Endothelial cell of umbilical vein (primary cell): ENCODE measurements at regions not wholly inside any gene's neighbourhood (a gene's known extent, or its start where the extent isn't known, plus 50 kb on each side); places are given as distances from the start of the nearest gene placed in this dataset.
"Not testable (repeated sequence)": the region's sequence is repeated elsewhere in the genome, so short reads cannot be mapped to it uniquely, and the experiment has no call there.

Experiments
- EZH2 ChIP-seq: IDR thresholded peaks from 2 replicates; pipeline ENCODE4 v1.6.1; 2012; ENCODE audit warnings: borderline replicate concordance, low read depth, mild to moderate bottlenecking, moderate library complexity, low read length, inconsistent platforms; ENCODE audit not compliant: severe bottlenecking
- GATA2 ChIP-seq: IDR thresholded peaks from 2 replicates; pipeline ENCODE4 v1.7.0; 2011; ENCODE audit warnings: low read depth, mild to moderate bottlenecking, moderate library complexity, mixed read lengths, low read length; ENCODE audit not compliant: insufficient read length, insufficient read depth
- JUN ChIP-seq: IDR thresholded peaks from 2 replicates; pipeline ENCODE4 v1.6.1; 2011; ENCODE audit warnings: borderline replicate concordance, low read depth; ENCODE audit not compliant: insufficient read length, insufficient read depth
- MAX ChIP-seq: IDR thresholded peaks from 2 replicates; pipeline ENCODE4 v1.6.1; 2011; ENCODE audit not compliant: insufficient read depth, insufficient read length
- MYC ChIP-seq: IDR thresholded peaks from one replicate; pipeline ENCODE4 v1.6.1; 2011; ENCODE audit warnings: mild to moderate bottlenecking, low read depth, low read length
- POLR2A ChIP-seq: IDR thresholded peaks from 2 replicates; pipeline ENCODE4 v1.6.1; 2012; ENCODE audit warnings: low read depth, mild to moderate bottlenecking, control low read depth, low read length
- POLR2AphosphoS5 ChIP-seq: IDR thresholded peaks from 2 replicates; pipeline ENCODE4 v1.6.1; 2012; ENCODE audit warnings: low read depth, mild to moderate bottlenecking, control low read depth, low read length, moderate library complexity; ENCODE audit not compliant: insufficient read depth
- TF ChIP-seq, protein P1 (sequence below), 2 donors: IDR thresholded peaks; 1 replicate in 1 of 2; 2 replicates in 1 of 2; pipeline ENCODE4 v1.5.1; 2011; ENCODE audit warnings: low read length in 2 of 2, mild to moderate bottlenecking in 2 of 2, moderate library complexity in 2 of 2, control low read depth in 1 of 2, inconsistent platforms in 1 of 2, low read depth in 1 of 2; ENCODE audit not compliant: insufficient read depth in 1 of 2; ENCODE audit errors: extremely low read depth in 1 of 2

GRCh38 chr16:29155131-29155865 is 170.4 kb downstream of the LAT start:
- TF ChIP-seq, protein P1, sequence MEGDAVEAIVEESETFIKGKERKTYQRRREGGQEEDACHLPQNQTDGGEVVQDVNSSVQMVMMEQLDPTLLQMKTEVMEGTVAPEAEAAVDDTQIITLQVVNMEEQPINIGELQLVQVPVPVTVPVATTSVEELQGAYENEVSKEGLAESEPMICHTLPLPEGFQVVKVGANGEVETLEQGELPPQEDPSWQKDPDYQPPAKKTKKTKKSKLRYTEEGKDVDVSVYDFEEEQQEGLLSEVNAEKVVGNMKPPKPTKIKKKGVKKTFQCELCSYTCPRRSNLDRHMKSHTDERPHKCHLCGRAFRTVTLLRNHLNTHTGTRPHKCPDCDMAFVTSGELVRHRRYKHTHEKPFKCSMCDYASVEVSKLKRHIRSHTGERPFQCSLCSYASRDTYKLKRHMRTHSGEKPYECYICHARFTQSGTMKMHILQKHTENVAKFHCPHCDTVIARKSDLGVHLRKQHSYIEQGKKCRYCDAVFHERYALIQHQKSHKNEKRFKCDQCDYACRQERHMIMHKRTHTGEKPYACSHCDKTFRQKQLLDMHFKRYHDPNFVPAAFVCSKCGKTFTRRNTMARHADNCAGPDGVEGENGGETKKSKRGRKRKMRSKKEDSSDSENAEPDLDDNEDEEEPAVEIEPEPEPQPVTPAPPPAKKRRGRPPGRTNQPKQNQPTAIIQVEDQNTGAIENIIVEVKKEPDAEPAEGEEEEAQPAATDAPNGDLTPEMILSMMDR (IDR thresholded peaks at IDR 0.05; ENCODE audit: extremely low read depth in 1 of 2, insufficient read depth in 1 of 2, low read depth in 1 of 2, low read length in 2 of 2) = not testable (repeated sequence)
- TF ChIP-seq JUN, POLR2A, MAX, EZH2, GATA2, POLR2AphosphoS5, MYC: not testable (repeated sequence)
